ENCODE measurements at regions not wholly inside any gene's neighbourhood (a gene's known extent, or its start where the extent isn't known, plus 50 kb on each side); places are given as distances from the start of the nearest gene placed in this dataset.

DNA sequence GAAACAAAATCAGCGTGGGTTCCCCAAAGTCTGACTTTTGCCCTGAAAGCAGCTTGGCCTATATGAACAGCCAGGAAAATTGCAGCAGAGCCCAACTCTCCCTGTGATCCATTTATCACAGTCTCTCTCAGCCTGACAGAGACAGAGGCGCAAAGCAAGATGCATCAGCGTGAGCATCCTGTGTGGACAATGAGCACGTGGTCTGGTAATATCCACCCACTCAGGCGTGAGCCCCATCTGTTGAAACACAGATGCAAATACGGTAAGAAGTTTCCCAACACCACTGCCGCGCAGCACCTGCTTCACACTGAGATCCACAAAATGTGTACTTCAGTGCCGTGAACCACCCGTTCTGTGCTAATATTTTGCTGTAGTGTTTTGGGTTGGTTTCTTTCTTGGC, 114.6 kb downstream of the MRPL36 start:
- Mint-ChIP-seq H3K27ac (ENCODE audit: low read depth, unreplicated experiment) (no peak overlapping the region), H3K27me3 (ENCODE audit: insufficient read depth, unreplicated experiment) (peaks cover 52% of the 10 kb centered on the region), H3K4me3 (ENCODE audit: unreplicated experiment) (no peak overlapping the region), H3K9me3 (ENCODE audit: unreplicated experiment) (peaks cover 3% of the 10 kb centered on the region), H3K36me3 (ENCODE audit: insufficient read depth, unreplicated experiment) (no peaks in the 10 kb centered on the region), H3K4me1 (ENCODE audit: insufficient read depth, unreplicated experiment) (no peaks in the 10 kb centered on the region)
- TF ChIP-seq, protein P1, sequence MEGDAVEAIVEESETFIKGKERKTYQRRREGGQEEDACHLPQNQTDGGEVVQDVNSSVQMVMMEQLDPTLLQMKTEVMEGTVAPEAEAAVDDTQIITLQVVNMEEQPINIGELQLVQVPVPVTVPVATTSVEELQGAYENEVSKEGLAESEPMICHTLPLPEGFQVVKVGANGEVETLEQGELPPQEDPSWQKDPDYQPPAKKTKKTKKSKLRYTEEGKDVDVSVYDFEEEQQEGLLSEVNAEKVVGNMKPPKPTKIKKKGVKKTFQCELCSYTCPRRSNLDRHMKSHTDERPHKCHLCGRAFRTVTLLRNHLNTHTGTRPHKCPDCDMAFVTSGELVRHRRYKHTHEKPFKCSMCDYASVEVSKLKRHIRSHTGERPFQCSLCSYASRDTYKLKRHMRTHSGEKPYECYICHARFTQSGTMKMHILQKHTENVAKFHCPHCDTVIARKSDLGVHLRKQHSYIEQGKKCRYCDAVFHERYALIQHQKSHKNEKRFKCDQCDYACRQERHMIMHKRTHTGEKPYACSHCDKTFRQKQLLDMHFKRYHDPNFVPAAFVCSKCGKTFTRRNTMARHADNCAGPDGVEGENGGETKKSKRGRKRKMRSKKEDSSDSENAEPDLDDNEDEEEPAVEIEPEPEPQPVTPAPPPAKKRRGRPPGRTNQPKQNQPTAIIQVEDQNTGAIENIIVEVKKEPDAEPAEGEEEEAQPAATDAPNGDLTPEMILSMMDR (IDR thresholded peaks at IDR 0.05; ENCODE audit: unreplicated experiment): no peak
- BruUV-seq (replicated peaks): no TSS peak
- ChIA-PET CTCF (no interaction called here), POLR2A (no interaction called here)
- intact Hi-C loops (cut with micrococcal nuclease): no loop called here
- DNase-seq (ENCODE audit: unreplicated experiment): no peak

DNA sequence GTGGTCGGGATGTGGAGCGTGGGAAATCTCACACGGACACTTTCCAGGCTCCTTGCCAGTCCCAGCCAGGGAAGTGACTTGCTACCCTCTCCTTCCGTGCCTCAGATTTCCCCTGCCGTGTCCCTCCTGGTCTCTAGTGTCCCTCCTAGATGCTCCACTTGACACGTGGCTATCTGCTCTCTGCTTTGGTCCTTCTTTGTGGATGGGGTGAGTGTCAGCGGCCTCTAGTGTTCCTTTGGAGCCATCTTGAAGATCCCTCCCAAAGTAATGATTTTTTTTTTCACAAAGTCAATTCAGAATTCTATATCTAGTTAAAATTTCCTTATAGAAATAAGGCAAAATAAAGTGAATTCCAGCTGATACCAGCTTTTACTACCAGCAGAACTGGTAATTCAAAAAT, 117.7 kb downstream of the MRPL36 start:
- DNase-seq (ENCODE audit: unreplicated experiment): no peak
- Mint-ChIP-seq H3K4me1 (ENCODE audit: insufficient read depth, unreplicated experiment) (no peaks in the 10 kb centered on the region), H3K36me3 (ENCODE audit: insufficient read depth, unreplicated experiment) (no peaks in the 10 kb centered on the region), H3K9me3 (ENCODE audit: unreplicated experiment) (peaks cover 14% of the 10 kb centered on the region), H3K27me3 (ENCODE audit: insufficient read depth, unreplicated experiment) (peaks cover 27% of the 10 kb centered on the region), H3K27ac (ENCODE audit: low read depth, unreplicated experiment) (no peak overlapping the region), H3K4me3 (ENCODE audit: unreplicated experiment) (no peak overlapping the region)
- intact Hi-C loops (cut with micrococcal nuclease): no loop called here
- CTCF ChIA-PET: no interaction called here
- POLR2A ChIA-PET: no interaction called here
- no TSS peak for BruUV-seq (replicated peaks)
- TF ChIP-seq, protein P1 (IDR thresholded peaks at IDR 0.05; ENCODE audit: unreplicated experiment): no peak

DNA sequence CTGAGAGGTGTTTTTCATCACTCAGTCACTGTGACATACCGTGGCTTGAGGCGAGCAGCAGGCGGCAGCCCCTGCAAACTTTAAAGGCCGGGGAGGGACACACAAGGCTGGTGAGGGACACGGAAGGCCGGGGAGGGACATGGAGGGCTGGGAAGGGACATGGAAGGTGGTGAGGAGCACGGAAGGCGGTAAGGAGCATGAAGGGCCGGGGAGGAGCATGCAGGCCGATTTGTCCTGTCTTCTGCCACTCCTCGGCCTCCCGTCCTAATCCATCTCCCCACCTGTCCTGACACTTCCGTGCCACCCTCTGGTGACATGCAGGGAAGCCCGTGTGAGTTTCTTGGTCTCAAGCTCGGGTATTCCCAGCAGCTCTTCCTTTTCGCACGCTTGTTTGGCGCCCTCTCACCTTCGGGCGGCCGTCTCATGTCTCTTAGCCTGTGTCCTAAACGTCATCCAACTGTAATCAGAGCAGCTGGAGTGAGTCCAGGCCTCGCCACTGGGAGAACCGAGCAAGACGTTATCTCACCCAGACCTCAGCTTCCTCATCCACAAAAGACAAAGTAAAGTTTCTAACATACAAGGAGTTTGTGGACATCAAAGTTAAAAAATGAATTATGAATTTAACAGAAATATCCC, 126.5 kb downstream of the MRPL36 start:
- Mint-ChIP-seq H3K9me3 (ENCODE audit: unreplicated experiment) (no peaks in the 10 kb centered on the region), H3K36me3 (ENCODE audit: insufficient read depth, unreplicated experiment) (no peaks in the 10 kb centered on the region), H3K4me1 (ENCODE audit: insufficient read depth, unreplicated experiment) (no peaks in the 10 kb centered on the region), H3K4me3 (ENCODE audit: unreplicated experiment) (no peak overlapping the region), H3K27ac (ENCODE audit: low read depth, unreplicated experiment) (no peak overlapping the region), H3K27me3 (ENCODE audit: insufficient read depth, unreplicated experiment) (peaks cover 47% of the 10 kb centered on the region)
- ChIA-PET POLR2A (no interaction called here), CTCF (no interaction called here)
- intact Hi-C loops (cut with micrococcal nuclease): no loop called here
- TF ChIP-seq, protein P1 (IDR thresholded peaks at IDR 0.05; ENCODE audit: unreplicated experiment): no peak
- BruUV-seq (replicated peaks): no TSS peak
- DNase-seq (ENCODE audit: unreplicated experiment): no peak

DNA sequence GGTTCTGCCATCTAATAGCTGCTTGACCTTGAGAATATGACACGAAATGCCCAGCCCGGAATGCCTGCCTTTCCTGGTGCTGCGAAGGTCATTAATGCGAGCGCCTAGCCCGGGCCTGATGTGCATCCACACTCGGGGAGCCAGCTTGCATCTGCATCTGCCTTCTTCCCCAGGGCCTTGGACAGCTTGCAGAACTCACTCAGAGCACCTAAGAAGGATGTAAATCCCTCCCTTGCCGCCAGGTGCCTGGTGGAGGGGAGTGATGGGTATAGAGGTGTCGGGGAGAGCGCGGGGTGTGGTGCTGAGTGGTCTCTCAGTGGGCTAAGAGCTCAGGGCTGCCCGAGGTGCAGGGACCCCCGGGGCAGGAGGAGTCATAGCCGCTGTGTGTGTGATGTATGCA, 127.2 kb downstream of the MRPL36 start:
- no peaks in the 10 kb centered on the region for H3K9me3 Mint-ChIP-seq (ENCODE audit: unreplicated experiment)
- DNase-seq (ENCODE audit: unreplicated experiment): no peak
- H3K36me3 Mint-ChIP-seq (ENCODE audit: insufficient read depth, unreplicated experiment): no peaks in the 10 kb centered on the region
- H3K27me3 Mint-ChIP-seq (ENCODE audit: insufficient read depth, unreplicated experiment): peaks cover 49% of the 10 kb centered on the region
- no peak overlapping the region for H3K27ac Mint-ChIP-seq (ENCODE audit: low read depth, unreplicated experiment)
- TF ChIP-seq, protein P1 (IDR thresholded peaks at IDR 0.05; ENCODE audit: unreplicated experiment): no peak
- POLR2A ChIA-PET: no interaction called here
- intact Hi-C loops (cut with micrococcal nuclease): no loop called here
- no TSS peak for BruUV-seq (replicated peaks)
- H3K4me3 Mint-ChIP-seq (ENCODE audit: unreplicated experiment): no peak overlapping the region
- CTCF ChIA-PET: no interaction called here
- H3K4me1 Mint-ChIP-seq (ENCODE audit: insufficient read depth, unreplicated experiment): no peaks in the 10 kb centered on the region

Data from MCF 10A (cell line).